Right cardiac atrium (tissue), 5 donors: ENCODE measurements at regions not wholly inside any gene's neighbourhood (a gene's known extent, or its start where the extent isn't known, plus 50 kb on each side); places are given as distances from the start of the nearest gene placed in this dataset.
A peak's percentile ranks its signal among the peaks of the same experiment; 100 is the strongest.

Experiments
- ATAC-seq, 2 donors: fragments of 200-7000 bp; cut with Tn5 transposase; one replicate each; pipeline versions ENCODE4 v1.8.0 to v1.9.1; 2020; ENCODE audit warnings: moderate library complexity in 2 of 2, mild to moderate bottlenecking in 1 of 2
- DNase-seq, 3 donors: peaks; one replicate each; pipeline ENCODE4 v3.0.0-alpha.2; 2020
- H3K27ac ChIP-seq: one replicate; pipeline ENCODE4 v1.5.1; 2013; ENCODE audit warnings: mild to moderate bottlenecking, low read length, control low read depth, moderate library complexity
- H3K27me3 ChIP-seq: one replicate; pipeline ENCODE4 v1.6.1; 2013; ENCODE audit not compliant: control insufficient read depth, insufficient read depth
- H3K4me1 ChIP-seq: one replicate; pipeline ENCODE4 v1.6.1; 2013; ENCODE audit warnings: low read length; ENCODE audit not compliant: control insufficient read depth, insufficient read depth
- H3K4me3 ChIP-seq: one replicate; pipeline ENCODE4 v1.5.1; 2013; ENCODE audit warnings: low read length, control low read depth
- H3K9me3 ChIP-seq: one replicate; pipeline ENCODE4 v1.6.1; 2013; ENCODE audit warnings: low read length; ENCODE audit not compliant: control insufficient read depth
- WGBS: extraction: QIAGEN DNeasy Blood & Tissue Kit; methylation state at CpG from one replicate; pipeline ENCODE4 v1.1.7; 2013; 5-methylcytosine and 5-hydroxymethylcytosine counted together
- intact Hi-C, 4 donors: fragments of 100-400 bp; cut with DNase I; formaldehyde crosslinking; loops; one replicate each; pipeline versions ENCODE4 v1.11.0 to v1.14.0; 2022 to 2023
- donor health status: healthy with polysubstance abuse.
- donor health status: DM: no; HTN: yes; CAD: no.
- donor health status: DM: no; HTN: no; CAD: no.
- donor health status: DM: no; HTN: yes; CAD: no; lungs with severe emphysema.
- donor health status: DM: yes; HTN: yes; CAD: no.

GRCh38 chr3:117305681-117306080, 596.1 kb downstream of the TUSC7 start:
- ATAC-seq (no peak), DNase-seq (no peak)
- Histone ChIP-seq H3K27me3 (no peaks in the 10 kb centered on the region), H3K9me3 (no peaks in the 10 kb centered on the region), H3K4me3 (no peak overlapping the region), H3K4me1 (no peaks in the 10 kb centered on the region), H3K27ac (no peak overlapping the region)
- 60% methylated on average over 1 of the region's 1 CpG for WGBS
- intact Hi-C loops, result no loop called here

DNA sequence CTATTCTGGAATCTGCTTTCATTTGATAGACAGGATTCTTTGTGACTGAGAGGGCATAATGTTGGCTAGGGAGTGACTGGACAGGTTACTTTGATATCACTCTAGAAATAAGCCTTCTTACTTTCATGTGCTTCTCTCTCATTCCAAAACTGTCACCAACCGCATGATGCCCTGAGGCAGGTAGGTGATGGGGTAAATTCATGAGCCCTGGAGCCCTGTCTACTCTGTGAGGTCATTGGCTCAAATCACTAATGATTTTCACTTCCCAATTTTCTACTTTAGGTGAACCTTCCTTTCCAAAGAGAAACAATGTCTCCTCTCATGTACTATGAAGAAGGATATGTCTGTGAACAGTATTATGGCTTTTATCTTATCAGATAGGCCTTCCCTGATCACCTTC, 596.7 kb downstream of the TUSC7 start:
- intact Hi-C loops, result no loop called here
- DNase-seq (no peak), ATAC-seq (no peak)
- 95% methylated on average over 1 of the region's 1 CpG for WGBS
- no peak overlapping the region for H3K27ac ChIP-seq
- H3K4me1 ChIP-seq, result no peaks in the 10 kb centered on the region
- no peak overlapping the region for H3K4me3 ChIP-seq
- H3K27me3 ChIP-seq, result no peaks in the 10 kb centered on the region
- no peaks in the 10 kb centered on the region for H3K9me3 ChIP-seq

DNA sequence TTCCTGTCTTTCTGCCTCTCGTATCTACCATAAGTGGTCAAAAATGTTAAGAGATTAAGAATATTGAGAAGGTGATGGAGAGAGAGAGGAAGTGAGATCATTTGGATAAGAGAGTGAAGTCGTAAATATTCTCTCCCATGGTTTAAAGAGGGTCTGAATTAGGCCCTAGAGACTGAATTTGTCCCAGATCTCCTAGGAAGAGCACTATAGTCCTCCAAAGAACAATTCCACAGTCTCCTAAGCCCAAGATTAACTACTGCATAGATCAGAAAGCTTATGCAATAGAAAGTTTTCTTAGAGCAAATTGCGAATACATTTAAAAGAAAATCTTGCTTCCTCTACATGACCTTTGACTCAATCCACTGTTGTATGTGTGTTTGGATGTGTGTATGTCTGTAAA, 598.8 kb downstream of the TUSC7 start:
- H3K27me3 ChIP-seq, result no peaks in the 10 kb centered on the region
- no peak overlapping the region for H3K27ac ChIP-seq
- no peak for DNase-seq
- no peak overlapping the region for H3K4me3 ChIP-seq
- no peak for ATAC-seq
- H3K9me3 ChIP-seq, result no peaks in the 10 kb centered on the region
- 63% methylated on average over 3 of the region's 3 CpGs for WGBS
- no peaks in the 10 kb centered on the region for H3K4me1 ChIP-seq
- intact Hi-C loops, result no loop called here

GRCh38 chr3:117308756-117309155, 599.2 kb downstream of the TUSC7 start:
- intact Hi-C loops, result no loop called here
- Histone ChIP-seq H3K4me3 (no peak overlapping the region), H3K27me3 (no peaks in the 10 kb centered on the region), H3K9me3 (no peaks in the 10 kb centered on the region), H3K27ac (no peak overlapping the region), H3K4me1 (no peaks in the 10 kb centered on the region)
- 78% methylated on average over 1 of the region's 1 CpG for WGBS
- ATAC-seq (no peak), DNase-seq (no peak)

GRCh38 chr3:117310536-117310935, 601.0 kb downstream of the TUSC7 start:
- H3K27ac ChIP-seq, result no peak overlapping the region
- no peaks in the 10 kb centered on the region for H3K27me3 ChIP-seq
- H3K4me1 ChIP-seq, result no peaks in the 10 kb centered on the region
- 33% methylated on average over 1 of the region's 1 CpG for WGBS
- intact Hi-C loops, result no loop called here
- DNase-seq, result no peak
- ATAC-seq, result no peak
- H3K4me3 ChIP-seq, result no peak overlapping the region
- no peaks in the 10 kb centered on the region for H3K9me3 ChIP-seq

GRCh38 chr3:117314441-117315150, 605.0 kb downstream of the TUSC7 start:
- Histone ChIP-seq H3K27ac (no peak overlapping the region), H3K27me3 (no peaks in the 10 kb centered on the region), H3K4me1 (no peaks in the 10 kb centered on the region), H3K9me3 (no peaks in the 10 kb centered on the region), H3K4me3 (no peak overlapping the region)
- DNase-seq, result no peak
- ATAC-seq, result no peak
- 81% methylated on average over 2 of the region's 2 CpGs for WGBS
- intact Hi-C loops, result no loop called here

GRCh38 chr3:117322866-117323265, 613.3 kb downstream of the TUSC7 start:
- no peak for ATAC-seq
- no peak for DNase-seq
- no peak overlapping the region for H3K27ac ChIP-seq
- no peaks in the 10 kb centered on the region for H3K9me3 ChIP-seq
- no peaks in the 10 kb centered on the region for H3K4me1 ChIP-seq
- H3K4me3 ChIP-seq, result no peak overlapping the region
- WGBS, result 13% methylated on average over 1 of the region's 1 CpG
- intact Hi-C loops, result no loop called here
- no peaks in the 10 kb centered on the region for H3K27me3 ChIP-seq

GRCh38 chr3:117346901-117347300, 637.3 kb downstream of the TUSC7 start:
- DNase-seq, result no peak
- Histone ChIP-seq H3K4me1 (no peaks in the 10 kb centered on the region), H3K27ac (no peak overlapping the region), H3K27me3 (no peaks in the 10 kb centered on the region), H3K9me3 (no peaks in the 10 kb centered on the region), H3K4me3 (no peak overlapping the region)
- WGBS, result 64% methylated on average over 3 of the region's 3 CpGs
- intact Hi-C loops, result no loop called here
- no peak for ATAC-seq

DNA sequence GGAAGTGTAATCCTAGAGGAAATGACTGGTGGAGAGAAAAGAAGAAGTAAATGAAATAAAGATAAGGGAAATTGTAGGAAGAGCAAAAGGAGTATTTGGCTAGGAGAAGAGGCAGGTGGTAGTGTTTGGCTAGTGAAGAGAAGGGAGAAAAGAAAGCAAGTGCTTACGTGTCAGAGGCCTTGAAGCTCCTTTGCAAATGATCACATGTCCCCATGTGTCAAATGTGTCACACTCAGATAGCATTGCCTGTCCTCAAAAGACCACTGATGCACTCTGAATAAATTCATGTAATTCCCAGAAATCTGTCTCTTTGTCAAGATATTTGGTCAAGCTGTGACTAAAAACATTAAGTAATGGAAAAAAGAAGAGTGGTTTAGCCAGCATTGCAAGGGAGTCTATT, 639.3 kb downstream of the TUSC7 start:
- H3K9me3 ChIP-seq, result no peaks in the 10 kb centered on the region
- no peaks in the 10 kb centered on the region for H3K4me1 ChIP-seq
- 66% methylated on average over 1 of the region's 1 CpG for WGBS
- ATAC-seq (no peak), DNase-seq (no peak)
- H3K27ac ChIP-seq, result no peak overlapping the region
- intact Hi-C loops, result no loop called here
- H3K4me3 ChIP-seq, result no peak overlapping the region
- H3K27me3 ChIP-seq, result no peaks in the 10 kb centered on the region

- Histone ChIP-seq H3K4me3 (no peak overlapping the region), H3K27ac (no peak overlapping the region), H3K9me3 (no peaks in the 10 kb centered on the region), H3K27me3 (no peaks in the 10 kb centered on the region), H3K4me1 (no peaks in the 10 kb centered on the region)
- ATAC-seq (no peak), DNase-seq (no peak)
- WGBS, result 98% methylated on average over 1 of the region's 1 CpG
- intact Hi-C loops, result no loop called here
Observed at GRCh38 chr3:117349566-117349965, 640.0 kb downstream of the TUSC7 start.

DNA sequence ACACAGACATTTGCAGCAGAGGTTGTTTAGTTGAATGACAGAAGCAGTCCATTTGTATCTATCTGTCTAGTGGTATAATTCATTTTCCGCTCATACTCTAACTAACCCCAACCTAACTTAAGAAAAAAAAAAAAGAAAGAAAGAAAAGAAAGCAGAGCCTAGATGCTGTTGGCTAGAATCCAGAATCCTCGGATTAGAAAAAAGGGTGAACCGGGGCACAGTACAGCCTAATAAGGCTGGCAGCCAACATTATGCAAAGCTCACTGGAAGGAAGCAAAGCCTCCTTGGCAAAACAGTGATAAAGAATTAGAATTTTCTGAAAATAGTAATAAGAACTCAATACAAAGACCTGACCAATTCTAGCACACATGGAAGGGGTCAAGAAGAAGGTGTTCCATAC, 640.8 kb downstream of the TUSC7 start:
- ATAC-seq, result no peak
- no peaks in the 10 kb centered on the region for H3K9me3 ChIP-seq
- intact Hi-C loops, result no loop called here
- H3K4me3 ChIP-seq, result no peak overlapping the region
- DNase-seq, result no peak
- H3K27me3 ChIP-seq, result no peaks in the 10 kb centered on the region
- 45% methylated on average over 3 of the region's 3 CpGs for WGBS
- no peak overlapping the region for H3K27ac ChIP-seq
- H3K4me1 ChIP-seq, result no peaks in the 10 kb centered on the region

DNA sequence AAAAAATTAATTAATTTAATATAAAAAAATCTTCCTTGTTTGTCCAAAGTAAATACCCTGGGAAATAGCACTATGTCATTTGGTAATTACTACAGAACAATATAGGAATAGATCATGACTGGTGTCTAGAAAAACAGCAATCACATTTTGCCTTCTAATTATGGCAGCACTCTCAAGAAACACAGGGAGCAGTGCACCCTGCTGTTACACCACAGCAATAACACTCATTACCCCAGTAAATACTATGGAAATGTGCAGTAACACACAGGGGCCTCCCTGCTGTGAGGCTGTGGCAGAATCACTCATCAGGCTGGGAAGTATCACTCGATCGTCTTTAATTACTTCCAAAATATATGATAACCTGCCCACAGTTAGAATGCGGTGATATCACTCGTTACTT, 646.0 kb downstream of the TUSC7 start:
- Histone ChIP-seq H3K4me3 (no peak overlapping the region), H3K9me3 (no peaks in the 10 kb centered on the region), H3K4me1 (no peaks in the 10 kb centered on the region), H3K27ac (no peak overlapping the region), H3K27me3 (no peaks in the 10 kb centered on the region)
- ATAC-seq (no peak), DNase-seq (peak in 1 of 3 donors; percentile 6)
- intact Hi-C loops, result no loop called here
- WGBS, result 48% methylated on average over 4 of the region's 4 CpGs
